Stimulated activated naive B cell treated with anti-CD40 and anti-IgM and Interleukin-4, amounts not matched to agents 10 μg/mL and 1 μg/mL and 100 μg/mL, for 72 hours (primary cell): ENCODE measurements at regions not wholly inside any gene's neighbourhood (a gene's known extent, or its start where the extent isn't known, plus 50 kb on each side); places are given as distances from the start of the nearest gene placed in this dataset.
"Not testable (repeated sequence)": the region's sequence is repeated elsewhere in the genome, so short reads cannot be mapped to it uniquely, and the experiment has no call there.

Source experiments
- ATAC-seq, 2 donors: fragments of 150-1000 bp; cut with Tn5 transposase; replicated peaks; 2 replicates each; pipeline ENCODE4 v1.10.0; 2021; ENCODE audit warnings: moderate library complexity in 1 of 2
- DNase-seq: peaks from one replicate; pipeline ENCODE4 v3.0.0; 2021
- H3K27ac Mint-ChIP-seq: one replicate; pipeline ENCODE4 v1.8.0; 2022; ENCODE audit warnings: mild to moderate bottlenecking, mixed read lengths
- H3K27me3 Mint-ChIP-seq, 2 donors: one replicate each; pipeline ENCODE4 v1.8.0; 2022; ENCODE audit warnings: mixed read lengths in 2 of 2
- H3K36me3 Mint-ChIP-seq, 2 donors: one replicate each; pipeline ENCODE4 v1.8.0; 2022; ENCODE audit warnings: mixed read lengths in 2 of 2, mild to moderate bottlenecking in 1 of 2
- H3K4me1 Mint-ChIP-seq, 2 donors: one replicate each; pipeline ENCODE4 v1.8.0; 2022; ENCODE audit warnings: mixed read lengths in 2 of 2, mild to moderate bottlenecking in 1 of 2
- H3K4me3 Mint-ChIP-seq, 2 donors: one replicate each; pipeline ENCODE4 v1.8.0; 2022; ENCODE audit warnings: mild to moderate bottlenecking in 2 of 2, mixed read lengths in 2 of 2, moderate library complexity in 1 of 2
- H3K9me3 Mint-ChIP-seq, 2 donors: one replicate each; pipeline ENCODE4 v1.8.0; 2022; ENCODE audit warnings: mixed read lengths in 2 of 2, mild to moderate bottlenecking in 1 of 2

GRCh38 chr11:109064618-109065311 is 357.2 kb upstream of the C11orf87 start:
- not testable (repeated sequence) for ATAC-seq, H3K4me3 Mint-ChIP-seq, DNase-seq, H3K9me3 Mint-ChIP-seq, H3K27ac Mint-ChIP-seq, H3K36me3 Mint-ChIP-seq, H3K4me1 Mint-ChIP-seq, H3K27me3 Mint-ChIP-seq

- H3K27ac Mint-ChIP-seq = no peak overlapping the region
- no peak overlapping the region for H3K4me3 Mint-ChIP-seq
- H3K27me3 Mint-ChIP-seq = no peaks in the 10 kb centered on the region
- ATAC-seq (no peak), DNase-seq (no peak)
- H3K9me3 Mint-ChIP-seq = peaks cover 5 to 13% of the 10 kb centered on the region in 2 donors
- no peaks in the 10 kb centered on the region for H3K36me3 Mint-ChIP-seq
- peaks cover 9 to 10% of the 10 kb centered on the region in 2 donors for H3K4me1 Mint-ChIP-seq
These were observed 350.7 kb upstream of the C11orf87 start for GRCh38 chr11:109071262-109071661.

GRCh38 chr11:109071712-109072524 is 350.1 kb upstream of the C11orf87 start:
- no peaks in the 10 kb centered on the region for H3K36me3 Mint-ChIP-seq
- H3K27me3 Mint-ChIP-seq = no peaks in the 10 kb centered on the region
- DNase-seq (no peak), ATAC-seq (no peak)
- peaks cover 5 to 13% of the 10 kb centered on the region in 2 donors for H3K9me3 Mint-ChIP-seq
- H3K27ac Mint-ChIP-seq = no peak overlapping the region
- H3K4me1 Mint-ChIP-seq = peaks cover 9 to 10% of the 10 kb centered on the region in 2 donors
- H3K4me3 Mint-ChIP-seq = no peak overlapping the region

GRCh38 chr11:109073032-109073822 is 348.8 kb upstream of the C11orf87 start:
- no peaks in the 10 kb centered on the region for H3K27me3 Mint-ChIP-seq
- peak; percentile 12 for DNase-seq
- peaks cover 9 to 10% of the 10 kb centered on the region in 2 donors for H3K4me1 Mint-ChIP-seq
- H3K4me3 Mint-ChIP-seq = no peak overlapping the region
- peak; percentile 94 to 96 for ATAC-seq
- no peak overlapping the region for H3K27ac Mint-ChIP-seq
- H3K9me3 Mint-ChIP-seq = peaks cover 5 to 13% of the 10 kb centered on the region in 2 donors
- no peaks in the 10 kb centered on the region for H3K36me3 Mint-ChIP-seq

- ATAC-seq (no peak), DNase-seq (no peak)
- no peak overlapping the region for H3K4me3 Mint-ChIP-seq
- H3K27ac Mint-ChIP-seq = no peak overlapping the region
- H3K9me3 Mint-ChIP-seq = peaks cover 0 to 4% of the 10 kb centered on the region in 2 donors
- no peaks in the 10 kb centered on the region for H3K27me3 Mint-ChIP-seq
- peaks cover 9 to 10% of the 10 kb centered on the region in 2 donors for H3K4me1 Mint-ChIP-seq
- no peaks in the 10 kb centered on the region for H3K36me3 Mint-ChIP-seq
These were observed 346.0 kb upstream of the C11orf87 start for GRCh38 chr11:109075976-109076375.

GRCh38 chr11:109076870-109077269 is 345.1 kb upstream of the C11orf87 start:
- H3K4me1 Mint-ChIP-seq = peaks cover 9 to 10% of the 10 kb centered on the region in 2 donors
- no peak overlapping the region for H3K27ac Mint-ChIP-seq
- no peaks in the 10 kb centered on the region for H3K27me3 Mint-ChIP-seq
- no peak for ATAC-seq
- H3K9me3 Mint-ChIP-seq = peaks cover 0 to 3% of the 10 kb centered on the region in 2 donors
- no peaks in the 10 kb centered on the region for H3K36me3 Mint-ChIP-seq
- DNase-seq = no peak
- H3K4me3 Mint-ChIP-seq = no peak overlapping the region

- no peak for DNase-seq
- Mint-ChIP-seq H3K27me3 (no peaks in the 10 kb centered on the region), H3K27ac (no peak overlapping the region), H3K9me3 (peaks cover 0 to 3% of the 10 kb centered on the region in 2 donors), H3K4me3 (no peak overlapping the region), H3K4me1 (peaks cover 9 to 10% of the 10 kb centered on the region in 2 donors), H3K36me3 (no peaks in the 10 kb centered on the region)
- ATAC-seq = no peak
These were observed 344.6 kb upstream of the C11orf87 start for GRCh38 chr11:109077291-109077920.

GRCh38 chr11:109085708-109086373 is 336.1 kb upstream of the C11orf87 start:
- no peak overlapping the region for H3K27ac Mint-ChIP-seq
- H3K9me3 Mint-ChIP-seq = peaks cover 2 to 5% of the 10 kb centered on the region in 2 donors
- no peaks in the 10 kb centered on the region for H3K36me3 Mint-ChIP-seq
- ATAC-seq (no peak), DNase-seq (no peak)
- H3K4me3 Mint-ChIP-seq = no peak overlapping the region
- H3K4me1 Mint-ChIP-seq = no peaks in the 10 kb centered on the region
- no peaks in the 10 kb centered on the region for H3K27me3 Mint-ChIP-seq

- DNase-seq (no peak), ATAC-seq (no peak)
- no peaks in the 10 kb centered on the region for H3K36me3 Mint-ChIP-seq
- H3K9me3 Mint-ChIP-seq = peaks cover 2 to 5% of the 10 kb centered on the region in 2 donors
- no peaks in the 10 kb centered on the region for H3K4me1 Mint-ChIP-seq
- H3K4me3 Mint-ChIP-seq = no peak overlapping the region
- no peak overlapping the region for H3K27ac Mint-ChIP-seq
- H3K27me3 Mint-ChIP-seq = no peaks in the 10 kb centered on the region
These were observed 335.1 kb upstream of the C11orf87 start for GRCh38 chr11:109086931-109087330.

GRCh38 chr11:109088086-109088485 is 333.9 kb upstream of the C11orf87 start:
- ATAC-seq (no peak), DNase-seq (no peak)
- Mint-ChIP-seq H3K9me3 (peaks cover 2 to 5% of the 10 kb centered on the region in 2 donors), H3K27me3 (no peaks in the 10 kb centered on the region), H3K36me3 (no peaks in the 10 kb centered on the region), H3K4me1 (no peaks in the 10 kb centered on the region), H3K4me3 (no peak overlapping the region), H3K27ac (no peak overlapping the region)

- H3K4me3 Mint-ChIP-seq = no peak overlapping the region
- DNase-seq = no peak
- peaks cover under 1 to 2% of the 10 kb centered on the region in 2 donors for H3K9me3 Mint-ChIP-seq
- H3K4me1 Mint-ChIP-seq = no peaks in the 10 kb centered on the region
- no peak for ATAC-seq
- H3K27ac Mint-ChIP-seq = no peak overlapping the region
- no peaks in the 10 kb centered on the region for H3K36me3 Mint-ChIP-seq
- no peaks in the 10 kb centered on the region for H3K27me3 Mint-ChIP-seq
These were observed 332.8 kb upstream of the C11orf87 start for GRCh38 chr11:109089144-109089543.

- ATAC-seq (no peak), DNase-seq (no peak)
- Mint-ChIP-seq H3K27me3 (no peaks in the 10 kb centered on the region), H3K4me1 (no peaks in the 10 kb centered on the region), H3K9me3 (no peaks in the 10 kb centered on the region), H3K27ac (no peak overlapping the region), H3K36me3 (no peaks in the 10 kb centered on the region), H3K4me3 (no peak overlapping the region)
These were observed 328.6 kb upstream of the C11orf87 start for GRCh38 chr11:109093354-109093753.

GRCh38 chr11:109096266-109096665 is 325.7 kb upstream of the C11orf87 start:
- no peak overlapping the region for H3K27ac Mint-ChIP-seq
- no peak overlapping the region for H3K4me3 Mint-ChIP-seq
- no peaks in the 10 kb centered on the region for H3K36me3 Mint-ChIP-seq
- H3K27me3 Mint-ChIP-seq = no peaks in the 10 kb centered on the region
- H3K4me1 Mint-ChIP-seq = no peaks in the 10 kb centered on the region
- peaks cover 0 to 2% of the 10 kb centered on the region in 2 donors for H3K9me3 Mint-ChIP-seq
- no peak for DNase-seq
- no peak for ATAC-seq
